ENCODE measurements at regions not wholly inside any gene's neighbourhood (a gene's known extent, or its start where the extent isn't known, plus 50 kb on each side); places are given as distances from the start of the nearest gene placed in this dataset.

GRCh38 chr16:77536809-77537208 is 102.0 kb upstream of the ADAMTS18 start:
- TF ChIP-seq HDAC2 (IDR thresholded peaks at IDR 0.05) (no peak), REST (IDR thresholded peaks at IDR 0.05) (no peak), PBX3 (IDR thresholded peaks at IDR 0.05) (no peak), MAZ (IDR thresholded peaks at IDR 0.05; ENCODE audit: borderline replicate concordance, low read depth, low read length) (no peak), CHD2 (IDR thresholded peaks at IDR 0.05; ENCODE audit: low read length, partially characterized antibody) (no peak), BCL3 (IDR thresholded peaks at IDR 0.05) (no peak), CBX2 (IDR thresholded peaks at IDR 0.05; ENCODE audit: borderline replicate concordance, low read depth) (no peak)
